PC-9 (cell line): ENCODE measurements at regions not wholly inside any gene's neighbourhood (a gene's known extent, or its start where the extent isn't known, plus 50 kb on each side); places are given as distances from the start of the nearest gene placed in this dataset.

Experiments
- BruUV-seq: library from RNA; stranded (reverse); fragments of 400-500 nt; replicated peaks from 2 replicates; lab custom pipeline; 2021; lab: Mats Ljungman, UMichigan
- CTCF ChIA-PET: fragments of 300-600 bp; sonication (Branson Sonifier 250); formaldehyde crosslinking; loops from one replicate; lab custom pipeline; 2022; ENCODE audit warnings: antibody characterized with exemption; lab: Charles Lee
- POLR2A ChIA-PET: fragments of 300-600 bp; sonication (Branson Sonifier 250); formaldehyde crosslinking; loops from one replicate; lab custom pipeline; 2022; ENCODE audit warnings: antibody characterized with exemption; ENCODE audit not compliant: unreplicated experiment; lab: Charles Lee
- DNase-seq, 2 experiments: peaks; one replicate each; pipeline versions ENCODE4 v3.0.0 to v3.0.0-alpha.2; 2015 to 2022; ENCODE audit warnings: mixed read lengths in 1 of 2
- H2AFZ ChIP-seq: fragments of 200-600 bp; sonication (generic); 2 replicates; pipeline ENCODE4 v1.8.1; 2017; ENCODE audit warnings: antibody characterized with exemption
- H3F3A ChIP-seq: fragments of 200-600 bp; sonication (generic); 2 replicates; pipeline ENCODE4 v1.8.1; 2017; ENCODE audit warnings: antibody characterized with exemption, mild to moderate bottlenecking, low read depth; ENCODE audit not compliant: insufficient read depth
- H3K27ac ChIP-seq: fragments of 200-600 bp; sonication (generic); 2 replicates; pipeline ENCODE4 v1.6.1; 2016; ENCODE audit warnings: mixed run types
- H3K27me3 ChIP-seq: fragments of 200-600 bp; sonication (generic); 2 replicates; pipeline ENCODE4 v1.6.1; 2016; ENCODE audit warnings: low read depth, mixed run types; ENCODE audit not compliant: insufficient read depth
- H3K36me3 ChIP-seq: fragments of 200-600 bp; sonication (generic); 2 replicates; pipeline ENCODE4 v1.6.1; 2016; ENCODE audit warnings: low read depth, mixed run types
- H3K4me1 ChIP-seq: fragments of 200-600 bp; sonication (generic); replicated peaks from 2 replicates; pipeline ENCODE4 v1.6.1; 2016; ENCODE audit warnings: mixed run types; ENCODE audit not compliant: insufficient read depth
- H3K4me2 ChIP-seq: fragments of 200-600 bp; sonication (generic); 2 replicates; pipeline ENCODE4 v1.6.1; 2017; ENCODE audit warnings: mixed run types
- H3K4me3 ChIP-seq: fragments of 200-600 bp; sonication (generic); 2 replicates; pipeline ENCODE4 v1.6.1; 2016; ENCODE audit warnings: mixed run types
- H3K79me2 ChIP-seq: fragments of 200-600 bp; sonication (generic); 2 replicates; pipeline ENCODE4 v1.6.1; 2017; ENCODE audit warnings: low read depth, mixed run types
- H3K9me2 ChIP-seq: fragments of 200-600 bp; sonication (generic); 2 replicates; pipeline ENCODE4 v1.8.1; 2017; ENCODE audit warnings: mild to moderate bottlenecking; ENCODE audit not compliant: insufficient read depth
- H3K9me3 ChIP-seq: fragments of 200-600 bp; sonication (generic); 2 replicates; pipeline ENCODE4 v1.8.1; 2016; ENCODE audit warnings: low read depth; ENCODE audit not compliant: insufficient read depth
- H4K20me1 ChIP-seq: fragments of 200-600 bp; sonication (generic); 2 replicates; pipeline ENCODE4 v1.8.1; 2017; ENCODE audit not compliant: insufficient read depth
- EZH2 ChIP-seq: fragments of 200-600 bp; sonication (generic); IDR thresholded peaks from 2 replicates; pipeline ENCODE4 v1.8.0; 2017; ENCODE audit warnings: antibody characterized with exemption, low read depth
- intact Hi-C: fragments of 100-400 bp; cut with micrococcal nuclease; formaldehyde crosslinking; loops from one replicate; pipeline ENCODE4 v1.10.0; 2022; ENCODE audit not compliant: unreplicated experiment
- TF ChIP-seq, protein P1 (sequence below): fragments of 200-600 bp; sonication (generic); conservative IDR thresholded peaks from 2 replicates; pipeline ENCODE4 v1.6.1; 2017; ENCODE audit warnings: mixed run types, antibody characterized with exemption, mild to moderate bottlenecking, moderate library complexity

DNA sequence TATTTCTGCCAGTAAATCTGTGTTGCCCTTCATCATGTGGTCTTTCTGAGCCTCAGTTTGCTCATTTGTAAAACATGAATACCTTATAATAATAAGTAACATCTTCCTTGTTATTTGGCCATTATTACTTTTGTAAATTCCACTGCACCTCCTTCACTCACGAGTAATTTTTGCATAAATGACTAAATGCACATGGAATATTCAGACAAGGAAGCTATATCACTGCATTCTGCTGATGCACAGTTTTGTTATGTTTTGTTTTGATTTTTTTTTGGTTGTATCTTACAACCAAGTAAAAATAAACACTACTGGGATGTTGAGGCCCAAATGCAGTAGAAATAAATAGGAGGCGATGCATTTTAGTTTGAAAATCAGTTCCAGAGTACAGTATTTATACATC lies 185.3 kb upstream of the POU3F3 start:
- CTCF ChIA-PET, result no interaction called here
- H3K9me3 ChIP-seq, result no peaks in the 10 kb centered on the region
- no peaks in the 10 kb centered on the region for H3K36me3 ChIP-seq

DNA sequence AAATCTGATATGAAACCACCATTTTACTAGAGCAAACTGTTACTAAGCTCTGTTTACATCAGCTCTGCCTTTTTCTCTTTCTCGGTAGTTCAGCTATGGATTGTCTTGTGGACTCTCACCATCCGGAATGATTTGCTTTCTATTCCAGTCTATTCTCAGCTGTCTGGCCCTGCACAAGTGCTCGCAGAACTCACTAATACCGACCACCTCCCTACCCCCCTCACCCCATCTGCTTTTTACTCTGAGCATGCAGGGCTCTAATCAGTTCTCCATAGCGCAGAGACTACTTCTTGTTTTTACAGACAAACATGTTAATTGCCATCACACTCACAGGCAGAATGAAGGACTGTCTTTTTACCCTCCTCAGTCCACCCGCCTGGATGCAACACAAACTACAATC lies 180.7 kb upstream of the POU3F3 start:
- POLR2A ChIA-PET, result no interaction called here
- Histone ChIP-seq H3K9me3 (no peaks in the 10 kb centered on the region), H4K20me1 (no peaks in the 10 kb centered on the region), H3K27me3 (peaks cover 48% of the 10 kb centered on the region), H3K4me3 (no peak overlapping the region), H3F3A (no peaks in the 10 kb centered on the region), H3K79me2 (no peaks in the 10 kb centered on the region), H3K9me2 (0 out of 2 replicates have a peak, but pooled peaks cover 4% of the 10 kb centered on the region), H3K4me1 (no peaks in the 10 kb centered on the region), H3K27ac (no peak overlapping the region), H3K4me2 (no peak overlapping the region), H3K36me3 (no peaks in the 10 kb centered on the region), H2AFZ (no peak overlapping the region)
- TF ChIP-seq, protein P1, sequence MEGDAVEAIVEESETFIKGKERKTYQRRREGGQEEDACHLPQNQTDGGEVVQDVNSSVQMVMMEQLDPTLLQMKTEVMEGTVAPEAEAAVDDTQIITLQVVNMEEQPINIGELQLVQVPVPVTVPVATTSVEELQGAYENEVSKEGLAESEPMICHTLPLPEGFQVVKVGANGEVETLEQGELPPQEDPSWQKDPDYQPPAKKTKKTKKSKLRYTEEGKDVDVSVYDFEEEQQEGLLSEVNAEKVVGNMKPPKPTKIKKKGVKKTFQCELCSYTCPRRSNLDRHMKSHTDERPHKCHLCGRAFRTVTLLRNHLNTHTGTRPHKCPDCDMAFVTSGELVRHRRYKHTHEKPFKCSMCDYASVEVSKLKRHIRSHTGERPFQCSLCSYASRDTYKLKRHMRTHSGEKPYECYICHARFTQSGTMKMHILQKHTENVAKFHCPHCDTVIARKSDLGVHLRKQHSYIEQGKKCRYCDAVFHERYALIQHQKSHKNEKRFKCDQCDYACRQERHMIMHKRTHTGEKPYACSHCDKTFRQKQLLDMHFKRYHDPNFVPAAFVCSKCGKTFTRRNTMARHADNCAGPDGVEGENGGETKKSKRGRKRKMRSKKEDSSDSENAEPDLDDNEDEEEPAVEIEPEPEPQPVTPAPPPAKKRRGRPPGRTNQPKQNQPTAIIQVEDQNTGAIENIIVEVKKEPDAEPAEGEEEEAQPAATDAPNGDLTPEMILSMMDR, result no peak
- no peak for TF ChIP-seq EZH2
- CTCF ChIA-PET, result no interaction called here
- intact Hi-C loops, result no loop called here
- BruUV-seq, result no TSS peak
- DNase-seq, result no peak

More for the DNA sequence above, 185.3 kb upstream of the POU3F3 start:
- Histone ChIP-seq H3K4me1 (no peaks in the 10 kb centered on the region), H3K9me2 (no peaks in the 10 kb centered on the region), H3K79me2 (no peaks in the 10 kb centered on the region), H2AFZ (no peak overlapping the region), H3K4me3 (no peak overlapping the region), H3K27ac (no peak overlapping the region), H3K27me3 (peaks cover 71% of the 10 kb centered on the region), H3F3A (no peaks in the 10 kb centered on the region), H3K4me2 (no peak overlapping the region), H4K20me1 (no peaks in the 10 kb centered on the region)
- no peak for DNase-seq
- intact Hi-C loops, result no loop called here
- POLR2A ChIA-PET, result no interaction called here
- no peak for TF ChIP-seq EZH2
- TF ChIP-seq, protein P1, result no peak
- BruUV-seq, result no TSS peak

DNA sequence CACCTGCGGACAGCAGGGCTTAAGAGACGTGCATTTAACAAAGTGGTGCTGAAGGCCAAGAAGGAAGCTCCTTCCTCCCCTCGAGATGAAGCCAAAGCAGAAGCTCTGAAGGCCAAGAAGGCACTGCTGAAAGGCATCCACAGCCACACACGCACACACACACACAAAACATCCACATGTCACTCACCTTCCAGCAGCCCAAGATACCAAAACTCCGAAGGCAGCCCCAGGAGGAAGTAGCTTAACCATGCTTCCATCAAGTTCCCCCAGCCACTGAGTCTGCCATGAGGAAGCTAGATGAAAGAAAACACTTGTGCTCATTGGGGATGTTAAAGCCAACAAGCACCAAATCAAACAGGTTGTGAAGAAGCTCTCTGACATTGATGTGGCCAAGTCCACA lies 175.7 kb upstream of the POU3F3 start:
- BruUV-seq, result no TSS peak
- Histone ChIP-seq H2AFZ (no peak overlapping the region), H3K9me3 (no peaks in the 10 kb centered on the region), H3K27ac (no peak overlapping the region), H3F3A (no peaks in the 10 kb centered on the region), H3K36me3 (no peaks in the 10 kb centered on the region), H4K20me1 (no peaks in the 10 kb centered on the region), H3K9me2 (0 out of 2 replicates have a peak, but pooled peaks cover 4% of the 10 kb centered on the region), H3K4me3 (no peak overlapping the region), H3K27me3 (peaks cover 29% of the 10 kb centered on the region; the same call in 1 of the 2 replicates), H3K4me1 (no peaks in the 10 kb centered on the region), H3K79me2 (no peaks in the 10 kb centered on the region), H3K4me2 (no peak overlapping the region)
- intact Hi-C loops, result no loop called here
- TF ChIP-seq, protein P1, result no peak
- no peak for TF ChIP-seq EZH2
- no peak for DNase-seq
- ChIA-PET CTCF (no interaction called here), POLR2A (no interaction called here)
